Testis (tissue), 2 donors: ENCODE measurements at regions not wholly inside any gene's neighbourhood (a gene's known extent, or its start where the extent isn't known, plus 50 kb on each side); places are given as distances from the start of the nearest gene placed in this dataset.
A peak's percentile ranks its signal among the peaks of the same experiment; 100 is the strongest.

Experiments
- DNase-seq: peaks from one replicate; pipeline ENCODE4 v3.0.0-alpha.2; 2019
- H3K27ac ChIP-seq, 2 donors: fragments of 200-600 bp; sonication (generic); one replicate each; pipeline ENCODE4 v1.5.1; 2019
- H3K27me3 ChIP-seq: fragments of 200-600 bp; sonication (generic); one replicate; pipeline ENCODE4 v1.5.1; 2019
- H3K36me3 ChIP-seq: fragments of 200-600 bp; sonication (generic); one replicate; pipeline ENCODE4 v1.5.1; 2017; ENCODE audit warnings: low read depth; ENCODE audit errors: missing control alignments
- H3K4me1 ChIP-seq: fragments of 200-600 bp; sonication (generic); one replicate; pipeline ENCODE4 v1.5.1; 2019
- H3K4me3 ChIP-seq, 2 donors: fragments of 200-600 bp; sonication (generic); one replicate each; pipeline ENCODE4 v1.5.1; 2017 to 2019
- H3K9me3 ChIP-seq: fragments of 200-600 bp; sonication (generic); one replicate; pipeline ENCODE4 v1.5.1; 2017
- POLR2A ChIP-seq: fragments of 450-650 bp; IDR thresholded peaks from one replicate; pipeline ENCODE4 v1.6.1; 2017; ENCODE audit warnings: antibody characterized with exemption, mild to moderate bottlenecking, moderate library complexity
- WGBS, 2 donors: methylation state at CpG; one replicate each; pipeline ENCODE4 v1.1.5; 2018; 5-methylcytosine and 5-hydroxymethylcytosine counted together
- intact Hi-C: fragments of 100-400 bp; cut with DNase I; formaldehyde crosslinking; loops from one replicate; pipeline ENCODE4 v1.15.1; 2023; ENCODE audit warnings: low total_unique reads
- TF ChIP-seq, protein P1 (sequence below), 3 experiments: fragments of 450-650 bp in 2 of 3; fragments of 200-600 bp in 1 of 3; sonication (generic) in 1 of 3; IDR thresholded peaks; one replicate each; pipeline ENCODE4 v1.5.1; 2016 to 2019; ENCODE audit warnings: antibody characterized with exemption in 3 of 3, mild to moderate bottlenecking in 2 of 3, moderate library complexity in 1 of 3

GRCh38 chr2:58558881-58559280 lies 317.8 kb upstream of the FANCL start:
- WGBS, 2 donors, result 70 to 71% methylated on average over 4 of the region's 4 CpGs
- Histone ChIP-seq H3K4me3 (no peak overlapping the region), H3K27ac (no peak overlapping the region), H3K36me3 (no peaks in the 10 kb centered on the region), H3K4me1 (no peaks in the 10 kb centered on the region), H3K9me3 (no peaks in the 10 kb centered on the region), H3K27me3 (no peaks in the 10 kb centered on the region)
- TF ChIP-seq POLR2A, result no peak
- TF ChIP-seq, protein P1, sequence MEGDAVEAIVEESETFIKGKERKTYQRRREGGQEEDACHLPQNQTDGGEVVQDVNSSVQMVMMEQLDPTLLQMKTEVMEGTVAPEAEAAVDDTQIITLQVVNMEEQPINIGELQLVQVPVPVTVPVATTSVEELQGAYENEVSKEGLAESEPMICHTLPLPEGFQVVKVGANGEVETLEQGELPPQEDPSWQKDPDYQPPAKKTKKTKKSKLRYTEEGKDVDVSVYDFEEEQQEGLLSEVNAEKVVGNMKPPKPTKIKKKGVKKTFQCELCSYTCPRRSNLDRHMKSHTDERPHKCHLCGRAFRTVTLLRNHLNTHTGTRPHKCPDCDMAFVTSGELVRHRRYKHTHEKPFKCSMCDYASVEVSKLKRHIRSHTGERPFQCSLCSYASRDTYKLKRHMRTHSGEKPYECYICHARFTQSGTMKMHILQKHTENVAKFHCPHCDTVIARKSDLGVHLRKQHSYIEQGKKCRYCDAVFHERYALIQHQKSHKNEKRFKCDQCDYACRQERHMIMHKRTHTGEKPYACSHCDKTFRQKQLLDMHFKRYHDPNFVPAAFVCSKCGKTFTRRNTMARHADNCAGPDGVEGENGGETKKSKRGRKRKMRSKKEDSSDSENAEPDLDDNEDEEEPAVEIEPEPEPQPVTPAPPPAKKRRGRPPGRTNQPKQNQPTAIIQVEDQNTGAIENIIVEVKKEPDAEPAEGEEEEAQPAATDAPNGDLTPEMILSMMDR (IDR thresholded peaks at IDR 0.05), result no peak
- intact Hi-C loops, result no loop called here
- no peak for DNase-seq

DNA sequence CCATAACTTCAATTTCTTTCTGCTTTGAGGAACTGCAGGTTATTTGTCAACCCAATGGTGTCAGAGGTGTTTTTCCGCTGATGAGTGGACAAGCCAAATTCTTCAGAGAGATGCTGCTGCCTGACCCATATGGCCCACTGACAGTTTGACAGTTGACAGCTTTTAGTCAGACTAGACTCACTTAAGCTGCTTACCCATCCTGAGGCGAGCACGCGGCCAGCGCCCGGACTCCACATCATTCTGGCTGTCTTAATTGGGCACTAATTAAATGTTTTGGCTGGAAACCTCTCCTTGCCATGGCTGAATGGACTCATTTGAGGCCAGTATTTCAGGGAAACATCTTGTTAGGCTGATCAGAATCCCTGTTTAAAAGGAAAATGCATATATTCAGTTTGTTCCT lies 316.1 kb upstream of the FANCL start:
- Histone ChIP-seq H3K4me3 (no peak overlapping the region), H3K27ac (no peak overlapping the region), H3K4me1 (no peaks in the 10 kb centered on the region), H3K36me3 (no peaks in the 10 kb centered on the region), H3K27me3 (no peaks in the 10 kb centered on the region), H3K9me3 (no peaks in the 10 kb centered on the region)
- TF ChIP-seq, protein P1 (IDR thresholded peaks at IDR 0.05), result no peak
- no peak for TF ChIP-seq POLR2A
- DNase-seq, result no peak
- 92 to 93% methylated on average over 6 of the region's 6 CpGs for WGBS, 2 donors
- intact Hi-C loops, result no loop called here

- intact Hi-C loops, result no loop called here
Measured at GRCh38 chr2:58553937-58554336, 312.8 kb upstream of the FANCL start.

GRCh38 chr2:58553522-58553921 lies 312.4 kb upstream of the FANCL start:
- no peaks in the 10 kb centered on the region for H3K9me3 ChIP-seq
- H3K4me1 ChIP-seq, result no peaks in the 10 kb centered on the region
- no peaks in the 10 kb centered on the region for H3K36me3 ChIP-seq
- H3K27ac ChIP-seq, result no peak overlapping the region
- DNase-seq, result no peak
- WGBS, 2 donors, result 92 to 93% methylated on average over 1 of the region's 1 CpG
- H3K4me3 ChIP-seq, result no peak overlapping the region
- intact Hi-C loops, result no loop called here
- TF ChIP-seq, protein P1 (IDR thresholded peaks at IDR 0.05), result no peak
- no peak for TF ChIP-seq POLR2A
- no peaks in the 10 kb centered on the region for H3K27me3 ChIP-seq

More at GRCh38 chr2:58553937-58554336, 312.8 kb upstream of the FANCL start:
- Histone ChIP-seq H3K4me1 (no peaks in the 10 kb centered on the region), H3K36me3 (no peaks in the 10 kb centered on the region), H3K27me3 (no peaks in the 10 kb centered on the region), H3K4me3 (no peak overlapping the region), H3K9me3 (no peaks in the 10 kb centered on the region), H3K27ac (no peak overlapping the region)
- TF ChIP-seq POLR2A, result no peak
- TF ChIP-seq, protein P1 (IDR thresholded peaks at IDR 0.05), result no peak
- DNase-seq, result peak; percentile 25
- WGBS, 2 donors, result 59 to 69% methylated on average over 2 of the region's 2 CpGs
